Prostate gland (tissue), 2 donors: ENCODE measurements at regions not wholly inside any gene's neighbourhood (a gene's known extent, or its start where the extent isn't known, plus 50 kb on each side); places are given as distances from the start of the nearest gene placed in this dataset.
"Not testable (repeated sequence)": the region's sequence is repeated elsewhere in the genome, so short reads cannot be mapped to it uniquely, and the experiment has no call there.

Source experiments
- DNase-seq: peaks from one replicate; pipeline ENCODE4 v3.0.0-alpha.2; 2019; ENCODE audit warnings: low spot score
- H3K27ac ChIP-seq, 2 donors: fragments of 200-600 bp; sonication (generic); 2 replicates each; pipeline ENCODE4 v1.5.1; 2017 to 2019
- H3K27me3 ChIP-seq: fragments of 200-600 bp; sonication (generic); replicated peaks from 2 replicates; pipeline ENCODE4 v1.5.1; 2019; ENCODE audit not compliant: insufficient read depth
- H3K36me3 ChIP-seq, 2 donors: fragments of 200-600 bp; sonication (generic); 1 replicate in 1 of 2; 2 replicates in 1 of 2; pipeline versions ENCODE4 v1.5.1 to v1.8.1; 2017 to 2019
- H3K4me1 ChIP-seq: fragments of 200-600 bp; sonication (generic); replicated peaks from 2 replicates; pipeline ENCODE4 v1.5.1; 2019
- H3K4me3 ChIP-seq, 2 donors: fragments of 200-600 bp; sonication (generic); 2 replicates each; pipeline ENCODE4 v1.5.1; 2017 to 2019
- H3K9me3 ChIP-seq: fragments of 200-600 bp; sonication (generic); 2 replicates; pipeline ENCODE4 v1.5.1; 2017
- POLR2A ChIP-seq: fragments of 450-650 bp; IDR thresholded peaks from one replicate; pipeline ENCODE4 v1.6.1; 2016; ENCODE audit warnings: antibody characterized with exemption, mild to moderate bottlenecking
- POLR2AphosphoS5 ChIP-seq: sonication (generic); formaldehyde crosslinking; IDR thresholded peaks from one replicate; pipeline ENCODE4 v1.6.1; 2017; ENCODE audit warnings: antibody characterized with exemption
- WGBS: methylation state at CpG from one replicate; pipeline ENCODE4 v1.1.5; 2018; 5-methylcytosine and 5-hydroxymethylcytosine counted together
- intact Hi-C: fragments of 100-400 bp; cut with DNase I; formaldehyde crosslinking; loops from one replicate; pipeline ENCODE4 v1.14.2; 2022
- TF ChIP-seq, protein P1 (sequence below), 4 experiments: fragments of 200-600 bp in 2 of 4; fragments of 450-650 bp in 2 of 4; sonication (generic) in 2 of 4; IDR thresholded peaks; 1 replicate in 3 of 4; 2 replicates in 1 of 4; pipeline ENCODE4 v1.5.1; 2016 to 2019; ENCODE audit warnings: antibody characterized with exemption in 4 of 4, mild to moderate bottlenecking in 2 of 4, moderate library complexity in 2 of 4

DNA sequence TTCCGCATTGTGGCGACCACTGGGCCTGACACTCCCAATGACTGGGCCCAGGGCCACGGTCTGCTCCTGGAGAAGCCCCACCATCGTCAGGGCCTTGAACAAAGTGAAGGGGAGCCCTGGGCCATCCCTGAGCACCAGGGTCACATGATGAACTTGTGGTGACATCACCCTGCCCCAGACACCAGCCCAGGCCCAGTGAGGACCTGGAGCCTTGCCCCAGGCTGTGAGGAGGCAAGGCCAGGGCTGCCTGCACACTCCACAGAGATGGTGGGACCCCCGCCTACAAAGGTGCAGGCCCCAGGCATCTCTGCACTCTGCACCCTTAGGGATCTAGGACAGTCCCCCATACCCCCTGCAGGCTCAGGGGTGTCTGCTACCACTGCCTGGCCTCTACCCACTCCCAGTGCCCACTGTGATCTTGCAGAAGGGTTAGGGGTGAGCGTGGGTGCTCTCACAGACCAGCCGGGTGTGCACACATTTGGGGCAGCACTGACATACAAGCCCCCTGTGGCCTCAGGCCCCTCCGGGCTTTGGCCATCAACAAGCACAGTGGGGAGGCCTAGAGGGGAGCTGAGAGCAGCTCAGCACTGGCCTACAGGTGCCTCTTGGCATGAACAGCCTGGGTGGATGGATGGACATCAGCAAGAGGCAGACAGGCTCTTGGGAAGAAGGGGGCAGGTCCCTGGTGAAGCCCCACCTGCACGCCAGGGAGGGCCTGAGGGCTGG is 624.0 kb upstream of the LRRTM4 start:
- intact Hi-C loops, result no loop called here
- DNase-seq, result no peak
- H3K4me3 ChIP-seq, result no peak overlapping the region
- H3K9me3 ChIP-seq, result no peaks in the 10 kb centered on the region
- no peak overlapping the region for H3K27ac ChIP-seq
- no peaks in the 10 kb centered on the region for H3K4me1 ChIP-seq
- 96% methylated on average over 8 of the region's 9 CpGs for WGBS
- H3K36me3 ChIP-seq, result no peaks in the 10 kb centered on the region
- TF ChIP-seq, protein P1, sequence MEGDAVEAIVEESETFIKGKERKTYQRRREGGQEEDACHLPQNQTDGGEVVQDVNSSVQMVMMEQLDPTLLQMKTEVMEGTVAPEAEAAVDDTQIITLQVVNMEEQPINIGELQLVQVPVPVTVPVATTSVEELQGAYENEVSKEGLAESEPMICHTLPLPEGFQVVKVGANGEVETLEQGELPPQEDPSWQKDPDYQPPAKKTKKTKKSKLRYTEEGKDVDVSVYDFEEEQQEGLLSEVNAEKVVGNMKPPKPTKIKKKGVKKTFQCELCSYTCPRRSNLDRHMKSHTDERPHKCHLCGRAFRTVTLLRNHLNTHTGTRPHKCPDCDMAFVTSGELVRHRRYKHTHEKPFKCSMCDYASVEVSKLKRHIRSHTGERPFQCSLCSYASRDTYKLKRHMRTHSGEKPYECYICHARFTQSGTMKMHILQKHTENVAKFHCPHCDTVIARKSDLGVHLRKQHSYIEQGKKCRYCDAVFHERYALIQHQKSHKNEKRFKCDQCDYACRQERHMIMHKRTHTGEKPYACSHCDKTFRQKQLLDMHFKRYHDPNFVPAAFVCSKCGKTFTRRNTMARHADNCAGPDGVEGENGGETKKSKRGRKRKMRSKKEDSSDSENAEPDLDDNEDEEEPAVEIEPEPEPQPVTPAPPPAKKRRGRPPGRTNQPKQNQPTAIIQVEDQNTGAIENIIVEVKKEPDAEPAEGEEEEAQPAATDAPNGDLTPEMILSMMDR (IDR thresholded peaks at IDR 0.05), result no peak
- TF ChIP-seq POLR2AphosphoS5 (no peak), POLR2A (no peak)
- no peaks in the 10 kb centered on the region for H3K27me3 ChIP-seq

DNA sequence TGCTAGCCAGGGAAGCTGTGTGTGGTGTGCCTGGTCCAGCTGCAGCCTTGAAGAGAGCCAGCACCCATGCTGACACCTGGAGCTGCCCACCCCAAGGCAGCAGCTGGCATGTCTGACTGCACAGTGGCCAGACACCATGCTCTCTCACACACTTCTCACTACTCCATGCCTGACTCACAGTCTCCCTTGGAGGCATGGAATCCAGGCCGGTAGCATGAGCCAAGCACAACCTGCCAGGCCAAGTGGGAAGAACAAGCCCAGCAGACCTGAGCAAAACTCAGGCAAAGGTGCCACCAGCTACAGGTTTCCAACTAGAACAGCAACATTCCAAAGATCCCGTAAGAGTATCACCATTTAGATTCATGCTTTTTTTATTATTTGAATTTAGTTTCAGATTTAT is 625.3 kb upstream of the LRRTM4 start:
- 32% methylated on average over 2 of the region's 2 CpGs for WGBS
- no peak overlapping the region for H3K27ac ChIP-seq

DNA sequence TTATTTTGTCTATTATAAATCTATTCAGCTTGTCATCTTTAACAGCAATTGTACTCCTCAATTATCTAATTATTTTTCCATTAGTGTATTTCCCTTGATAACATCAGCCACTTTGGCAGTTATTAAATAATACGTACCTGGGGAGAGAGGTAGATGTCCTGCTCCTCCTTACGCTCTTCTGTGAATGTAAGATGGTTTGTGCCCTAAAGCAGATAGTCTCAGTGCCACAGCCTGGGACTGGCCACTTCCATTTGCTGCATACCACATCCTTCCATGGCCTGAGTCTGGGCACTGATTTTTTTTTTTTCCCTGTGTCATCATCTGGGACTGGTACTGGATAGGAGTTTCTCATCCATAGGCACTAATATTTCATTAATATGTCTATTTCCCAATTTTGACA is 632.4 kb upstream of the LRRTM4 start:
- Histone ChIP-seq H3K4me1 (no peaks in the 10 kb centered on the region), H3K36me3 (no peaks in the 10 kb centered on the region), H3K27me3 (no peaks in the 10 kb centered on the region), H3K4me3 (no peak overlapping the region), H3K9me3 (no peaks in the 10 kb centered on the region), H3K27ac (no peak overlapping the region)
- intact Hi-C loops, result no loop called here
- TF ChIP-seq, protein P1 (IDR thresholded peaks at IDR 0.05), result no peak
- TF ChIP-seq POLR2A (no peak), POLR2AphosphoS5 (no peak)
- WGBS, result 84% methylated on average over 2 of the region's 2 CpGs
- no peak for DNase-seq

More for the DNA sequence above, 625.3 kb upstream of the LRRTM4 start:
- Histone ChIP-seq H3K4me3 (no peak overlapping the region), H3K9me3 (no peaks in the 10 kb centered on the region), H3K27me3 (no peaks in the 10 kb centered on the region), H3K36me3 (no peaks in the 10 kb centered on the region), H3K4me1 (no peaks in the 10 kb centered on the region)
- no peak for DNase-seq
- intact Hi-C loops, result no loop called here
- TF ChIP-seq POLR2AphosphoS5 (no peak), POLR2A (no peak)
- TF ChIP-seq, protein P1 (IDR thresholded peaks at IDR 0.05), result no peak

DNA sequence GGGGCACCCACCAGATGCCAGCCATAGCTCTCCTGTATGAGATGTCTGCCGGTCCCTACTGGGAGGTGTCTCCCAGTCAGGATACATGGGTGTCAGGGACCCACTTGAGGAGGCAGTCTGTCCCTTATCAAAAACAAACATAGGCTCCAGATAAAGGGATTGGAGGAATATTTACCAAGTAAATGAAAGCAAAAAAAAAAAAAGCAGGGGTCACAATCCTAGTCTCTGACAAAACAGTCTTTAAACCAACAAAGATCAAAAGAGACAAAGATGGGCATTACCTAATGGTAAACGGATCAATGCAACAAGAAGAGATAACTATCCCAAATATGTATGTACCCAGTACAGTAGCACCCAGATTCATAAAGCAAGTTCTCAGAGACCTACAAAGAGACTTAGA is 640.0 kb upstream of the LRRTM4 start:
- intact Hi-C loops, result no loop called here
- Histone ChIP-seq H3K4me1 (no peaks in the 10 kb centered on the region), H3K9me3 (no peaks in the 10 kb centered on the region), H3K27me3 (no peaks in the 10 kb centered on the region), H3K27ac (no peak overlapping the region), H3K36me3 (no peaks in the 10 kb centered on the region), H3K4me3 (no peak overlapping the region)
- 76% methylated on average over 2 of the region's 2 CpGs for WGBS
- no peak for DNase-seq
- TF ChIP-seq POLR2AphosphoS5, result no peak
- TF ChIP-seq, protein P1 (IDR thresholded peaks at IDR 0.05), result no peak
- no peak for TF ChIP-seq POLR2A

DNA sequence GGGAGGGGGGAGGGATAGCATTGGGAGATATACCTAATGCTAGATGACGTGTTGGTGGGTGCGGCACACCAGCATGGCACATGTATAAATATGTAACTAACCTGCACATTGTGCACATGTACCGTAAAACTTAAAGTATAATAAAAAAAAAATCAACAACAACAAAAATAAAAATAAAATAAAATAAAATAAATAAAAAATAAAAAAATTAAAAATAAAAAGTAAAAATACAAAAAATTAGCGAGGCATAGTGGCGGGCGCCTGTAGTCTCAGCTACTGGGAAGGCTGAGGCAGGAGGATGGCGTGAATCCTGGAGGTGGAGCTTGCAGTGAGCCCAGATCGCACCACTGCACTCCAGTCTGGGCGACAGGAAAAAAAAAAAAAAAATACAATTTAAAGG is 650.0 kb upstream of the LRRTM4 start:
- H3K4me3 ChIP-seq, H3K27me3 ChIP-seq, H3K9me3 ChIP-seq, H3K36me3 ChIP-seq, DNase-seq, intact Hi-C loops, H3K27ac ChIP-seq, H3K4me1 ChIP-seq: not testable (repeated sequence)
- WGBS, result 95% methylated on average over 9 of the region's 9 CpGs
